Cardiac fibroblast (primary cell): ENCODE measurements at regions not wholly inside any gene's neighbourhood (a gene's known extent, or its start where the extent isn't known, plus 50 kb on each side); places are given as distances from the start of the nearest gene placed in this dataset.

Source experiments
- DNase-seq, 2 donors: peaks; one replicate each; pipeline versions ENCODE4 v3.0.0 to v3.0.0-alpha.2; 2010; ENCODE audit warnings: low read depth in 2 of 2
- H3K4me3 ChIP-seq, 2 donors: replicated peaks in 1 of 2; 1 replicate in 1 of 2; 2 replicates in 1 of 2; pipeline ENCODE4 v1.5.1; 2011; ENCODE audit warnings: low read depth in 2 of 2, low read length in 2 of 2, mild to moderate bottlenecking in 2 of 2, moderate library complexity in 1 of 2
- CTCF ChIP-seq: IDR thresholded peaks from one replicate; pipeline ENCODE4 v1.5.1; 2011; ENCODE audit warnings: low read depth, mild to moderate bottlenecking, low read length, inconsistent platforms

DNA sequence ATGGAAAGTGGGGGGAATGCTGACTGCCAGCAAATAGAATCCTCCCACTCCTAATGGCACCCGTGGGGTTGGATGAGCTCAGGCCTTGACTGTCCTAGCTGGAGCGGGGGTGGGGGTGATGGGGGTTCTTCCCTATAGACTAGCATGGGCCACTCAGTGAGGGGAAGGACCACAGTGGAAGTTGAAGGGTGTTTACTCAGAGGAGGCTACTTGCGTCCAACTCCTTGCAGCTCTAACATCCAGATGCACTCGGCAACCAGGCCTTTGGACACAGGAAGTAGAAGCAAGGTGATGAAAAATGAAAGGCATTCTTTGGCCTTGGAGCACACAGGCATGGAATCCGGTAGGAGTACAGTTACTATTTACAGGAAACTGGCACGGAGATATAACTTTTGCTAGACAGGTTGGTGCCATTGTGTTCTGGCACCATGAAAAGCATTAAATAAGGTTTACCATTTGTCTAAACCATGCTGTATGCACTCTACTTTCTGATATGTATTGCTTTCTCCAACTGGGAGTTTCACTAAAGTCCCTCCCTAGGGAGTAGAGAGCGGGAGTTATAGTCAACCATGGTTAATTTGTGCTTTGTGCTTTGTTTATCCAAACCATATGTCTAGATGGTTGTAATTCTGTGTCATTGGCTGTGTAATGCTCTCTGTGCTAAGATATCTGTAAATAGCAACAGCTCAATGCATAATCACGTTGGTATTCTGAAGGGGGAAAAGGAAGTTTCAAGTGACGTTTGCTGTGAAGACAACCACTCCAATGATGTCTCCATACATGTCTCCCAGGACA is 125.3 kb downstream of the TSHZ3 start:
- DNase-seq = peak; percentile 83 to 98
- no peak for TF ChIP-seq CTCF
- no peak overlapping the region for H3K4me3 ChIP-seq

GRCh38 chr19:31220540-31220939 is 128.7 kb downstream of the TSHZ3 start:
- TF ChIP-seq CTCF = no peak
- peak in 1 of 2 donors; percentile 43 for DNase-seq

DNA sequence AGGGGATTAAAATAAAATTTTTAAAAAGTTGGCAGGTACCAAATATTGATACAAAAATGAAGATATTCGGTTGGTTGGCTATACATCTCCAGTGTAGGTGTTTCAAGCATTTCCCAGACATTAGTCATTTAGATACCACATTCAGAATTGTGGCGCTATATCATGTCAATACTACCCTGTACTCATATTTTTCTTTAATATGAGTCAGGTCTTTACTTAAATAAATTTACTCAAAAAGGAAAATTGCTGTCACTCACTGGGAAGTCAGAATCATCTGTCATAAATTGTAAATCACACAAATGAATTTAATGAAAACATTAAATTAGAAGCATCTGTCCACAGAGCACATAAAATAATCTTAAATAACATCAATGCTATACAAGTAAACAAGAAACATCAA is 134.2 kb downstream of the TSHZ3 start:
- peak in 1 of 2 donors; percentile 34 for DNase-seq
- no peak overlapping the region for H3K4me3 ChIP-seq
- TF ChIP-seq CTCF = no peak

More at GRCh38 chr19:31220540-31220939, 128.7 kb downstream of the TSHZ3 start:
- H3K4me3 ChIP-seq = no peak overlapping the region

- no peak for TF ChIP-seq CTCF
- DNase-seq = peak; percentile 97 to 100
- no peak overlapping the region for H3K4me3 ChIP-seq
Measured at GRCh38 chr19:31214086-31214485, 135.2 kb downstream of the TSHZ3 start.

GRCh38 chr19:31211088-31211487 is 138.1 kb downstream of the TSHZ3 start:
- TF ChIP-seq CTCF = no peak
- H3K4me3 ChIP-seq = no peak overlapping the region
- DNase-seq = no peak

DNA sequence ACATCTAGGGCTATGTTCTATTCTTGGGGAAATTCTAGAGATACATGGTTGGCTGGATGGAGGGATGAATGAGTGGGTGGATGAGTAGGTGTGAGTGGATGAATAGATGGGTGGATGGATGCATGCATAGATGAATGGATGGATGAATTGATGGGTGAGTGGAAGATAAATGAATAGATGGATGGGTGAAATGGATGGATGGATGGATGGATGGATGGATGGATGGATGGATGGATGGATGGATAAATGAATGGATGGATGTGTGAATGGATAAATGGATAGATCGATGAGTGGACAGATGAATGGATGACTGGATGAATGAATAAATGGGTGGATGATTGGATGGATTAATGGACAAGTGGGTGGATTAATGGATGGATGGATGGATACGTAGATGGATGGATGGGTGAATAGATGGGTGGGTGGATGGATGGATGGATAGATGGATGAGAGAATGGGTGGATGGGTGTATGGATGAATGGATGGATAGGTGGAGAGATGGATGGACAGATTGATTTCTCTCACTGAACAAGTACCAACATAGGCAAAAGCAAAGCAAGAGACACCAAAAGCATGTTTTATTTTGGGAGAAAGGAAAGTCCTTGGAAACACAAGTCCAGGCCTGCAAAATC is 143.2 kb downstream of the TSHZ3 start:
- no peak for TF ChIP-seq CTCF
- no peak overlapping the region for H3K4me3 ChIP-seq
- DNase-seq = no peak
